ENCODE measurements at regions not wholly inside any gene's neighbourhood (a gene's known extent, or its start where the extent isn't known, plus 50 kb on each side); places are given as distances from the start of the nearest gene placed in this dataset.

- DNase-seq (ENCODE audit: low read depth) = no peak
- no peak overlapping the region for H3K4me3 ChIP-seq (ENCODE audit: low read depth, low read length)
- TF ChIP-seq, protein P1, sequence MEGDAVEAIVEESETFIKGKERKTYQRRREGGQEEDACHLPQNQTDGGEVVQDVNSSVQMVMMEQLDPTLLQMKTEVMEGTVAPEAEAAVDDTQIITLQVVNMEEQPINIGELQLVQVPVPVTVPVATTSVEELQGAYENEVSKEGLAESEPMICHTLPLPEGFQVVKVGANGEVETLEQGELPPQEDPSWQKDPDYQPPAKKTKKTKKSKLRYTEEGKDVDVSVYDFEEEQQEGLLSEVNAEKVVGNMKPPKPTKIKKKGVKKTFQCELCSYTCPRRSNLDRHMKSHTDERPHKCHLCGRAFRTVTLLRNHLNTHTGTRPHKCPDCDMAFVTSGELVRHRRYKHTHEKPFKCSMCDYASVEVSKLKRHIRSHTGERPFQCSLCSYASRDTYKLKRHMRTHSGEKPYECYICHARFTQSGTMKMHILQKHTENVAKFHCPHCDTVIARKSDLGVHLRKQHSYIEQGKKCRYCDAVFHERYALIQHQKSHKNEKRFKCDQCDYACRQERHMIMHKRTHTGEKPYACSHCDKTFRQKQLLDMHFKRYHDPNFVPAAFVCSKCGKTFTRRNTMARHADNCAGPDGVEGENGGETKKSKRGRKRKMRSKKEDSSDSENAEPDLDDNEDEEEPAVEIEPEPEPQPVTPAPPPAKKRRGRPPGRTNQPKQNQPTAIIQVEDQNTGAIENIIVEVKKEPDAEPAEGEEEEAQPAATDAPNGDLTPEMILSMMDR (IDR thresholded peaks at IDR 0.05; ENCODE audit: insufficient read depth, low read depth, low read length, missing control alignments) = no peak
Measured at GRCh38 chr16:80436510-80436909, 104.3 kb upstream of the DYNLRB2 start.

- no peak overlapping the region for H3K4me3 ChIP-seq (ENCODE audit: low read depth, low read length)
- TF ChIP-seq, protein P1 (IDR thresholded peaks at IDR 0.05; ENCODE audit: insufficient read depth, low read depth, low read length, missing control alignments) = no peak
- no peak for DNase-seq (ENCODE audit: low read depth)
Measured at GRCh38 chr16:80433623-80434022, 107.2 kb upstream of the DYNLRB2 start.

GRCh38 chr16:80427795-80428194 is 113.0 kb upstream of the DYNLRB2 start:
- TF ChIP-seq, protein P1 (IDR thresholded peaks at IDR 0.05; ENCODE audit: insufficient read depth, low read depth, low read length, missing control alignments) = no peak
- no peak overlapping the region for H3K4me3 ChIP-seq (ENCODE audit: low read depth, low read length)
- DNase-seq (ENCODE audit: low read depth) = no peak

DNA sequence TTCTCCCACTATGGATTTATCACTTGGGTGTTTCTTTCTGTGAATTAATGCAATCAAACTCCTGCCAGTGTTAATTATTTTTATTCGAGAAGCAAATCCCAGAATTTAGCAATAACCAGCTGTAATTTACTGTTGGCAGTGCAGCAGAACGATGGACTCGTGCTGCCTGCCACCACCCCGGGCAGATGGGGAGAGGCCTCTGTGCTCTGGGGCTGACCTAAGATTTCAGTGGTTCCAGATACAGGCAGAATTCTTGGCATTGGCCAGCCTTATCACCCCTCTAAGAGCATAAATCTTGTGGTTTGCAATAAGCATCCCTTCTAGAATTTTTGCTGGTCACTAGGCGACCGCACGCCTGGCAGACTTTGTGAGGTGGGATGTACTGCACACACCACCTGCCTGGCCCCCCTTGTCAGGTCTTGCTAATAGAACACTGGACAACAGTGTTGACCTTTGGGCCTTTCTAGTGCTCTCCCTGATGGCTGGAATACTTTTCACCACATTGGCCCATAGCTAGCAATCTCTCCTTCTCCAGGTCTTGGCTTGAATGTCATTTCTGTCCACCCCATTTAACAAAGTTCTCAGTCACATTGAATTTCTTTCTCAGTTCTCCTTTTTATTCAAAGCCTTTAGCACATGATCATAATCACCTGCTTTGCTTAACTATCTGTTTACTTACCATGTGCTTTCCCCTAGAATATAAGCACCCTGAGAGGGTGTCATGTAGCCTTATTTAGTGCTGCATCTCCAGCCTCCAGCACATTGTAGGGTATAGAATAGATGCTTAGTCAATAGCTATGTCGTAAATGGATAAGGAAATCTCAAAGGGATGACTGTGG is 122.1 kb upstream of the DYNLRB2 start:
- TF ChIP-seq, protein P1 (IDR thresholded peaks at IDR 0.05; ENCODE audit: insufficient read depth, low read depth, low read length, missing control alignments) = no peak
- DNase-seq (ENCODE audit: low read depth) = no peak
- H3K4me3 ChIP-seq (ENCODE audit: low read depth, low read length) = no peak overlapping the region

DNA sequence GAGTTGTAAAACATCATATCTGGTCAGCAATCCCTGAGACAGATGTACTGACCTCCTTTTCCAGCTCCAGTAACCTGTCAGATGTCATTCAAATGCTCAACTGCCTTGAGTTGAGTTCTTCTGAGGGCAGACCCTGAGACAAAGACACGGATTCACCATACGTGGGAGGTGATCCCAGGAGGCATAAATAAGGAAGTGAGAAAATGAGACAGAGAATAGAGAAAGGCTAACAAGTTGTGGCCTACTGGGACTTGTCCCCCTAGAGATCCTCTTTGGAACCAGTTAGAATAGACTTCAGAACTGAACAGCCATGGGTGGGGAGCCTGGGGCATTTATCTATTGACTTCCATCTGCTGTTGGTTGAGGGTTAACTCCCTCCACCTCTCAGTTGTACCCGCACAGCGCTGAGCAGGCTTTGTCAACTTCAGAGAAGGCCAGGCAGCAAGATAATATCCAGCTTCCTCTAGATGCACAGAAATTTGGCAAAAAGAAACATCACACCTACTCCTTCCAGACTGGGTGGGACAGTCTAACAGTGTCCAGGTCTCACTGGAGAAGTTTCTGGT is 123.0 kb upstream of the DYNLRB2 start:
- TF ChIP-seq, protein P1 (IDR thresholded peaks at IDR 0.05; ENCODE audit: insufficient read depth, low read depth, low read length, missing control alignments) = no peak
- no peak overlapping the region for H3K4me3 ChIP-seq (ENCODE audit: low read depth, low read length)

GRCh38 chr16:80408014-80408413 is 132.8 kb upstream of the DYNLRB2 start:
- no peak overlapping the region for H3K4me3 ChIP-seq (ENCODE audit: low read depth, low read length)
- TF ChIP-seq, protein P1 (IDR thresholded peaks at IDR 0.05; ENCODE audit: insufficient read depth, low read depth, low read length, missing control alignments) = no peak
- no peak for DNase-seq (ENCODE audit: low read depth)

More for the DNA sequence above, 123.0 kb upstream of the DYNLRB2 start:
- DNase-seq (ENCODE audit: low read depth) = no peak

Data from GM12865 (cell line).